Cardiac fibroblast (primary cell): ENCODE measurements at regions not wholly inside any gene's neighbourhood (a gene's known extent, or its start where the extent isn't known, plus 50 kb on each side); places are given as distances from the start of the nearest gene placed in this dataset.
"Not testable (repeated sequence)": the region's sequence is repeated elsewhere in the genome, so short reads cannot be mapped to it uniquely, and the experiment has no call there.

Source experiments
- DNase-seq, 2 donors: peaks; one replicate each; pipeline versions ENCODE4 v3.0.0 to v3.0.0-alpha.2; 2010; ENCODE audit warnings: low read depth in 2 of 2
- H3K4me3 ChIP-seq, 2 donors: replicated peaks in 1 of 2; 1 replicate in 1 of 2; 2 replicates in 1 of 2; pipeline ENCODE4 v1.5.1; 2011; ENCODE audit warnings: low read depth in 2 of 2, low read length in 2 of 2, mild to moderate bottlenecking in 2 of 2, moderate library complexity in 1 of 2
- CTCF ChIP-seq: IDR thresholded peaks from one replicate; pipeline ENCODE4 v1.5.1; 2011; ENCODE audit warnings: low read depth, mild to moderate bottlenecking, low read length, inconsistent platforms

- no peak overlapping the region for H3K4me3 ChIP-seq
- no peak for TF ChIP-seq CTCF
- DNase-seq = no peak
These were observed 1240.8 kb upstream of the CRIM1 start for GRCh38 chr2:35114765-35115164.

GRCh38 chr2:35112367-35112766 lies 1243.2 kb upstream of the CRIM1 start:
- DNase-seq, H3K4me3 ChIP-seq: not testable (repeated sequence)

GRCh38 chr2:35104309-35104708 lies 1251.3 kb upstream of the CRIM1 start:
- no peak for TF ChIP-seq CTCF
- H3K4me3 ChIP-seq = no peak overlapping the region
- DNase-seq = no peak

- no peak for DNase-seq
- no peak overlapping the region for H3K4me3 ChIP-seq
- TF ChIP-seq CTCF = no peak
These were observed 1256.2 kb upstream of the CRIM1 start for GRCh38 chr2:35099342-35099741.

- no peak for TF ChIP-seq CTCF
- H3K4me3 ChIP-seq = no peak overlapping the region
- no peak for DNase-seq
These were observed 1273.5 kb upstream of the CRIM1 start for GRCh38 chr2:35082072-35082471.

GRCh38 chr2:35081622-35082015 lies 1274.0 kb upstream of the CRIM1 start:
- no peak overlapping the region for H3K4me3 ChIP-seq
- TF ChIP-seq CTCF = no peak
- DNase-seq = no peak

- peak; percentile 7 to 35 for DNase-seq
- H3K4me3 ChIP-seq = no peak overlapping the region
- no peak for TF ChIP-seq CTCF
These were observed 1274.5 kb upstream of the CRIM1 start for GRCh38 chr2:35081001-35081621.
